ENCODE measurements at regions not wholly inside any gene's neighbourhood (a gene's known extent, or its start where the extent isn't known, plus 50 kb on each side); places are given as distances from the start of the nearest gene placed in this dataset.

DNA sequence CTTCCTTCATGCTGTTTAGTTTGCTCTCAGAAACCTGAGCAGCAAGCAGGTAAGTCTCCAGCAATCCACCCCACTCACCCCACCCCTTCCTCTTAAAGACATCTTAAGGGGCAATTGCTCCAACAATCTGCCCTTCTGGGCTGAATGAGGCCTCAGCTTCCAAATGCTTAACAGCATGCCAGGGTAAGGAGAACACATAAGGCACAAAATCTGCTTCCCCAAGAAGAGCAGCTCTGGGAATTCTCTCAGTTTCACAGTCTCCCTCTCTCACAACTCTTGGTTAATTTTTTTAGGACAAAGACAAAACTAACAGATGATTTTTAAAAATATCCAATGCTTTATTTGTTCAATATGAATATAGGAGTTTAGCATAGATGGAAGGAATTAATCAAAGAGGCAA is 288.9 kb upstream of the CCDC196 start:
- H3K27ac ChIP-seq (ENCODE audit: low read depth), result no peak overlapping the region
- peaks cover 29% of the 10 kb centered on the region for H3K9me3 Mint-ChIP-seq
- H3K79me2 ChIP-seq (replicated peaks; ENCODE audit: insufficient read depth), result no peaks in the 10 kb centered on the region
- H3K27ac Mint-ChIP-seq, result no peak overlapping the region
- H3K36me3 ChIP-seq (ENCODE audit: insufficient read depth), result no peaks in the 10 kb centered on the region
- no peak for TF ChIP-seq ZNF114 (CRISPR knock-in tag; IDR thresholded peaks at IDR 0.05)
- no peak for TF ChIP-seq NANOG (IDR thresholded peaks at IDR 0.05; ENCODE audit: borderline replicate concordance)
- TF ChIP-seq STAT1 (IDR thresholded peaks at IDR 0.05; ENCODE audit: unreplicated experiment), result no peak
- TF ChIP-seq JUNB (IDR thresholded peaks at IDR 0.05; ENCODE audit: unreplicated experiment), result no peak
- TF ChIP-seq ETS1 (IDR thresholded peaks at IDR 0.05), result no peak
- no peak for TF ChIP-seq POLR2AphosphoS5 (IDR thresholded peaks at IDR 0.05; ENCODE audit: low read depth)
- TF ChIP-seq, protein P1, sequence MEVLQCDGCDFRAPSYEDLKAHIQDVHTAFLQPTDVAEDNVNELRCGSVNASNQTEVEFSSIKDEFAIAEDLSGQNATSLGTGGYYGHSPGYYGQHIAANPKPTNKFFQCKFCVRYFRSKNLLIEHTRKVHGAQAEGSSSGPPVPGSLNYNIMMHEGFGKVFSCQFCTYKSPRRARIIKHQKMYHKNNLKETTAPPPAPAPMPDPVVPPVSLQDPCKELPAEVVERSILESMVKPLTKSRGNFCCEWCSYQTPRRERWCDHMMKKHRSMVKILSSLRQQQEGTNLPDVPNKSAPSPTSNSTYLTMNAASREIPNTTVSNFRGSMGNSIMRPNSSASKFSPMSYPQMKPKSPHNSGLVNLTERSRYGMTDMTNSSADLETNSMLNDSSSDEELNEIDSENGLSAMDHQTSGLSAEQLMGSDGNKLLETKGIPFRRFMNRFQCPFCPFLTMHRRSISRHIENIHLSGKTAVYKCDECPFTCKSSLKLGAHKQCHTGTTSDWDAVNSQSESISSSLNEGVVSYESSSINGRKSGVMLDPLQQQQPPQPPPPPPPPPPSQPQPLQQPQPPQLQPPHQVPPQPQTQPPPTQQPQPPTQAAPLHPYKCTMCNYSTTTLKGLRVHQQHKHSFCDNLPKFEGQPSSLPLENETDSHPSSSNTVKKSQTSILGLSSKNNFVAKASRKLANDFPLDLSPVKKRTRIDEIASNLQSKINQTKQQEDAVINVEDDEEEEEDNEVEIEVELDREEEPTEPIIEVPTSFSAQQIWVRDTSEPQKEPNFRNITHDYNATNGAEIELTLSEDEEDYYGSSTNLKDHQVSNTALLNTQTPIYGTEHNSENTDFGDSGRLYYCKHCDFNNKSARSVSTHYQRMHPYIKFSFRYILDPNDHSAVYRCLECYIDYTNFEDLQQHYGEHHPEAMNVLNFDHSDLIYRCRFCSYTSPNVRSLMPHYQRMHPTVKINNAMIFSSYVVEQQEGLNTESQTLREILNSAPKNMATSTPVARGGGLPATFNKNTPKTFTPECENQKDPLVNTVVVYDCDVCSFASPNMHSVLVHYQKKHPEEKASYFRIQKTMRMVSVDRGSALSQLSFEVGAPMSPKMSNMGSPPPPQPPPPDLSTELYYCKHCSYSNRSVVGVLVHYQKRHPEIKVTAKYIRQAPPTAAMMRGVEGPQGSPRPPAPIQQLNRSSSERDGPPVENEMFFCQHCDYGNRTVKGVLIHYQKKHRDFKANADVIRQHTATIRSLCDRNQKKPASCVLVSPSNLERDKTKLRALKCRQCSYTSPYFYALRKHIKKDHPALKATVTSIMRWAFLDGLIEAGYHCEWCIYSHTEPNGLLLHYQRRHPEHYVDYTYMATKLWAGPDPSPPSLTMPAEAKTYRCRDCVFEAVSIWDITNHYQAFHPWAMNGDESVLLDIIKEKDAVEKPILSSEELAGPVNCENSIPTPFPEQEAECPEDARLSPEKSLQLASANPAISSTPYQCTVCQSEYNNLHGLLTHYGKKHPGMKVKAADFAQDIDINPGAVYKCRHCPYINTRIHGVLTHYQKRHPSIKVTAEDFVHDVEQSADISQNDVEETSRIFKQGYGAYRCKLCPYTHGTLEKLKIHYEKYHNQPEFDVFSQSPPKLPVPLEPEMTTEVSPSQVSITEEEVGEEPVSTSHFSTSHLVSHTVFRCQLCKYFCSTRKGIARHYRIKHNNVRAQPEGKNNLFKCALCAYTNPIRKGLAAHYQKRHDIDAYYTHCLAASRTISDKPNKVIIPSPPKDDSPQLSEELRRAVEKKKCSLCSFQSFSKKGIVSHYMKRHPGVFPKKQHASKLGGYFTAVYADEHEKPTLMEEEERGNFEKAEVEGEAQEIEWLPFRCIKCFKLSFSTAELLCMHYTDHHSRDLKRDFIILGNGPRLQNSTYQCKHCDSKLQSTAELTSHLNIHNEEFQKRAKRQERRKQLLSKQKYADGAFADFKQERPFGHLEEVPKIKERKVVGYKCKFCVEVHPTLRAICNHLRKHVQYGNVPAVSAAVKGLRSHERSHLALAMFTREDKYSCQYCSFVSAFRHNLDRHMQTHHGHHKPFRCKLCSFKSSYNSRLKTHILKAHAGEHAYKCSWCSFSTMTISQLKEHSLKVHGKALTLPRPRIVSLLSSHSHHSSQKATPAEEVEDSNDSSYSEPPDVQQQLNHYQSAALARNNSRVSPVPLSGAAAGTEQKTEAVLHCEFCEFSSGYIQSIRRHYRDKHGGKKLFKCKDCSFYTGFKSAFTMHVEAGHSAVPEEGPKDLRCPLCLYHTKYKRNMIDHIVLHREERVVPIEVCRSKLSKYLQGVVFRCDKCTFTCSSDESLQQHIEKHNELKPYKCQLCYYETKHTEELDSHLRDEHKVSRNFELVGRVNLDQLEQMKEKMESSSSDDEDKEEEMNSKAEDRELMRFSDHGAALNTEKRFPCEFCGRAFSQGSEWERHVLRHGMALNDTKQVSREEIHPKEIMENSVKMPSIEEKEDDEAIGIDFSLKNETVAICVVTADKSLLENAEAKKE (CRISPR knock-in tag; IDR thresholded peaks at IDR 0.05), result no peak
- no peak for TF ChIP-seq CTCF (conservative IDR thresholded peaks at IDR 0.05; ENCODE audit: low read depth in 2 of 2)
- TF ChIP-seq, protein P2, sequence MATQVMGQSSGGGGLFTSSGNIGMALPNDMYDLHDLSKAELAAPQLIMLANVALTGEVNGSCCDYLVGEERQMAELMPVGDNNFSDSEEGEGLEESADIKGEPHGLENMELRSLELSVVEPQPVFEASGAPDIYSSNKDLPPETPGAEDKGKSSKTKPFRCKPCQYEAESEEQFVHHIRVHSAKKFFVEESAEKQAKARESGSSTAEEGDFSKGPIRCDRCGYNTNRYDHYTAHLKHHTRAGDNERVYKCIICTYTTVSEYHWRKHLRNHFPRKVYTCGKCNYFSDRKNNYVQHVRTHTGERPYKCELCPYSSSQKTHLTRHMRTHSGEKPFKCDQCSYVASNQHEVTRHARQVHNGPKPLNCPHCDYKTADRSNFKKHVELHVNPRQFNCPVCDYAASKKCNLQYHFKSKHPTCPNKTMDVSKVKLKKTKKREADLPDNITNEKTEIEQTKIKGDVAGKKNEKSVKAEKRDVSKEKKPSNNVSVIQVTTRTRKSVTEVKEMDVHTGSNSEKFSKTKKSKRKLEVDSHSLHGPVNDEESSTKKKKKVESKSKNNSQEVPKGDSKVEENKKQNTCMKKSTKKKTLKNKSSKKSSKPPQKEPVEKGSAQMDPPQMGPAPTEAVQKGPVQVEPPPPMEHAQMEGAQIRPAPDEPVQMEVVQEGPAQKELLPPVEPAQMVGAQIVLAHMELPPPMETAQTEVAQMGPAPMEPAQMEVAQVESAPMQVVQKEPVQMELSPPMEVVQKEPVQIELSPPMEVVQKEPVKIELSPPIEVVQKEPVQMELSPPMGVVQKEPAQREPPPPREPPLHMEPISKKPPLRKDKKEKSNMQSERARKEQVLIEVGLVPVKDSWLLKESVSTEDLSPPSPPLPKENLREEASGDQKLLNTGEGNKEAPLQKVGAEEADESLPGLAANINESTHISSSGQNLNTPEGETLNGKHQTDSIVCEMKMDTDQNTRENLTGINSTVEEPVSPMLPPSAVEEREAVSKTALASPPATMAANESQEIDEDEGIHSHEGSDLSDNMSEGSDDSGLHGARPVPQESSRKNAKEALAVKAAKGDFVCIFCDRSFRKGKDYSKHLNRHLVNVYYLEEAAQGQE (IDR thresholded peaks at IDR 0.05; ENCODE audit: unreplicated experiment), result no peak
- TF ChIP-seq EZH2phosphoT487 (IDR thresholded peaks at IDR 0.05; ENCODE audit: unreplicated experiment), result no peak
- TF ChIP-seq ZNF331 (CRISPR knock-in tag; IDR thresholded peaks at IDR 0.05; ENCODE audit: low read depth), result no peak
- TF ChIP-seq CREB1 (CRISPR knock-in tag; IDR thresholded peaks at IDR 0.05; ENCODE audit: low read depth), result no peak
- no peak for TF ChIP-seq EZH2 (IDR thresholded peaks at IDR 0.05; ENCODE audit: low read depth, unreplicated experiment)
- ATAC-seq, result no peak
- H2AFZ ChIP-seq, result no peak overlapping the region
- H3K4me3 ChIP-seq, result no peak overlapping the region
- no peaks in the 10 kb centered on the region for H3F3A ChIP-seq (replicated peaks; ENCODE audit: low read depth)
- H4K20me1 ChIP-seq (replicated peaks; ENCODE audit: insufficient read depth), result no peaks in the 10 kb centered on the region
- H3K36me3 Mint-ChIP-seq (ENCODE audit: low read depth), result peaks cover 19% of the 10 kb centered on the region
- no peaks in the 10 kb centered on the region for H3K27me3 ChIP-seq (ENCODE audit: insufficient read depth)
- H3K4me2 ChIP-seq, result no peak overlapping the region
- H3K27me3 Mint-ChIP-seq (ENCODE audit: insufficient read depth, low read depth, poor library complexity), result no peaks in the 10 kb centered on the region
- no peak overlapping the region for H3K4me3 Mint-ChIP-seq
- no peak for DNase-seq (ENCODE audit: low spot score)
- H3K9me2 ChIP-seq (ENCODE audit: insufficient read depth), result peaks cover 3% of the 10 kb centered on the region
- H3K4me1 ChIP-seq (ENCODE audit: insufficient read depth), result no peaks in the 10 kb centered on the region
- H3K4me1 Mint-ChIP-seq, result no peaks in the 10 kb centered on the region
